ENCODE measurements at regions not wholly inside any gene's neighbourhood (a gene's known extent, or its start where the extent isn't known, plus 50 kb on each side); places are given as distances from the start of the nearest gene placed in this dataset.

GRCh38 chr16:66286527-66286926 is 80.0 kb upstream of the CDH5 start (continued):
- TF ChIP-seq, protein P1, sequence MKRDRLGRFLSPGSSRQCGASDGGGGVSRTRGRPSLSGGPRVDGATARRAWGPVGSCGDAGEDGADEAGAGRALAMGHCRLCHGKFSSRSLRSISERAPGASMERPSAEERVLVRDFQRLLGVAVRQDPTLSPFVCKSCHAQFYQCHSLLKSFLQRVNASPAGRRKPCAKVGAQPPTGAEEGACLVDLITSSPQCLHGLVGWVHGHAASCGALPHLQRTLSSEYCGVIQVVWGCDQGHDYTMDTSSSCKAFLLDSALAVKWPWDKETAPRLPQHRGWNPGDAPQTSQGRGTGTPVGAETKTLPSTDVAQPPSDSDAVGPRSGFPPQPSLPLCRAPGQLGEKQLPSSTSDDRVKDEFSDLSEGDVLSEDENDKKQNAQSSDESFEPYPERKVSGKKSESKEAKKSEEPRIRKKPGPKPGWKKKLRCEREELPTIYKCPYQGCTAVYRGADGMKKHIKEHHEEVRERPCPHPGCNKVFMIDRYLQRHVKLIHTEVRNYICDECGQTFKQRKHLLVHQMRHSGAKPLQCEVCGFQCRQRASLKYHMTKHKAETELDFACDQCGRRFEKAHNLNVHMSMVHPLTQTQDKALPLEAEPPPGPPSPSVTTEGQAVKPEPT (CRISPR knock-in tag; IDR thresholded peaks at IDR 0.05; ENCODE audit: low read depth) = no peak
- no peak for TF ChIP-seq MIER2 (CRISPR knock-in tag; IDR thresholded peaks at IDR 0.05)

GRCh38 chr16:66278604-66279262 is 87.8 kb upstream of the CDH5 start:
- Histone ChIP-seq H3K4me3 (replicated peaks in 1 of 3; ENCODE audit: insufficient read depth in 1 of 3, low read depth in 2 of 3, low read length in 3 of 3) (no peak overlapping the region), H3K27ac (ENCODE audit: extremely low read length, insufficient read depth, low read length) (no peak overlapping the region), H3K9me3 (ENCODE audit: low read length) (no peaks in the 10 kb centered on the region), H2AFZ (ENCODE audit: low read length) (no peak overlapping the region), H3K36me3 (replicated peaks in 1 of 2; ENCODE audit: control insufficient read depth in 1 of 2, insufficient read depth in 2 of 2, low read length in 2 of 2) (no peaks in the 10 kb centered on the region), H4K20me1 (ENCODE audit: insufficient read depth, low read length) (no peaks in the 10 kb centered on the region), H3K27me3 (ENCODE audit: control insufficient read depth in 1 of 2, insufficient read depth in 2 of 2, low read length in 2 of 2) (no peaks in the 10 kb centered on the region), H3K79me2 (ENCODE audit: insufficient read depth, low read length) (no peaks in the 10 kb centered on the region), H3K4me1 (ENCODE audit: insufficient read depth, low read length) (no peaks in the 10 kb centered on the region), H3K4me2 (ENCODE audit: low read depth, low read length) (no peak overlapping the region), H3K9ac (ENCODE audit: insufficient read depth, low read depth, low read length) (no peak overlapping the region)
- in situ Hi-C loops (cut with HindIII; ENCODE audit: extremely low pct_ligation_motif_present, low pct_unique_long_range_greater_than_20kb) = no loop called here
- ATAC-seq (peak; percentile 64), DNase-seq (ENCODE audit: low spot score) (no peak), FAIRE-seq (no peak)
- intact Hi-C loops (cut with micrococcal nuclease; ENCODE audit: unreplicated experiment) = no loop called here
- ChIA-PET CTCF (ENCODE audit: low intra/inter-chr PET ratio, low total read pairs) (no interaction called here), POLR2A (no interaction called here)
- WGBS (ENCODE audit: low lambda C conversion rate) = 0% methylated on average over 1 of the region's 1 CpG
- no TSS peak for BruUV-seq (replicated peaks)
- TF ChIP-seq SKI (IDR thresholded peaks at IDR 0.05; ENCODE audit: partially characterized antibody) (no peak), ZSCAN9 (CRISPR knock-in tag; IDR thresholded peaks at IDR 0.05; ENCODE audit: borderline replicate concordance) (no peak), ZNF292 (CRISPR knock-in tag; IDR thresholded peaks at IDR 0.05; ENCODE audit: borderline replicate concordance, low read depth) (no peak), ZFP82 (CRISPR knock-in tag; IDR thresholded peaks at IDR 0.05; ENCODE audit: borderline replicate concordance) (no peak), ZNF484 (CRISPR knock-in tag; IDR thresholded peaks at IDR 0.05; ENCODE audit: borderline replicate concordance, low read depth) (no peak), ZNF720 (CRISPR knock-in tag; IDR thresholded peaks at IDR 0.05) (no peak), ZNF747 (CRISPR knock-in tag; IDR thresholded peaks at IDR 0.05; ENCODE audit: borderline replicate concordance) (no peak), ZNF616 (CRISPR knock-in tag; IDR thresholded peaks at IDR 0.05; ENCODE audit: low read depth) (no peak), HNRNPUL1 (IDR thresholded peaks at IDR 0.05; ENCODE audit: low read depth, low read length) (no peak)
- TF ChIP-seq, protein P2, sequence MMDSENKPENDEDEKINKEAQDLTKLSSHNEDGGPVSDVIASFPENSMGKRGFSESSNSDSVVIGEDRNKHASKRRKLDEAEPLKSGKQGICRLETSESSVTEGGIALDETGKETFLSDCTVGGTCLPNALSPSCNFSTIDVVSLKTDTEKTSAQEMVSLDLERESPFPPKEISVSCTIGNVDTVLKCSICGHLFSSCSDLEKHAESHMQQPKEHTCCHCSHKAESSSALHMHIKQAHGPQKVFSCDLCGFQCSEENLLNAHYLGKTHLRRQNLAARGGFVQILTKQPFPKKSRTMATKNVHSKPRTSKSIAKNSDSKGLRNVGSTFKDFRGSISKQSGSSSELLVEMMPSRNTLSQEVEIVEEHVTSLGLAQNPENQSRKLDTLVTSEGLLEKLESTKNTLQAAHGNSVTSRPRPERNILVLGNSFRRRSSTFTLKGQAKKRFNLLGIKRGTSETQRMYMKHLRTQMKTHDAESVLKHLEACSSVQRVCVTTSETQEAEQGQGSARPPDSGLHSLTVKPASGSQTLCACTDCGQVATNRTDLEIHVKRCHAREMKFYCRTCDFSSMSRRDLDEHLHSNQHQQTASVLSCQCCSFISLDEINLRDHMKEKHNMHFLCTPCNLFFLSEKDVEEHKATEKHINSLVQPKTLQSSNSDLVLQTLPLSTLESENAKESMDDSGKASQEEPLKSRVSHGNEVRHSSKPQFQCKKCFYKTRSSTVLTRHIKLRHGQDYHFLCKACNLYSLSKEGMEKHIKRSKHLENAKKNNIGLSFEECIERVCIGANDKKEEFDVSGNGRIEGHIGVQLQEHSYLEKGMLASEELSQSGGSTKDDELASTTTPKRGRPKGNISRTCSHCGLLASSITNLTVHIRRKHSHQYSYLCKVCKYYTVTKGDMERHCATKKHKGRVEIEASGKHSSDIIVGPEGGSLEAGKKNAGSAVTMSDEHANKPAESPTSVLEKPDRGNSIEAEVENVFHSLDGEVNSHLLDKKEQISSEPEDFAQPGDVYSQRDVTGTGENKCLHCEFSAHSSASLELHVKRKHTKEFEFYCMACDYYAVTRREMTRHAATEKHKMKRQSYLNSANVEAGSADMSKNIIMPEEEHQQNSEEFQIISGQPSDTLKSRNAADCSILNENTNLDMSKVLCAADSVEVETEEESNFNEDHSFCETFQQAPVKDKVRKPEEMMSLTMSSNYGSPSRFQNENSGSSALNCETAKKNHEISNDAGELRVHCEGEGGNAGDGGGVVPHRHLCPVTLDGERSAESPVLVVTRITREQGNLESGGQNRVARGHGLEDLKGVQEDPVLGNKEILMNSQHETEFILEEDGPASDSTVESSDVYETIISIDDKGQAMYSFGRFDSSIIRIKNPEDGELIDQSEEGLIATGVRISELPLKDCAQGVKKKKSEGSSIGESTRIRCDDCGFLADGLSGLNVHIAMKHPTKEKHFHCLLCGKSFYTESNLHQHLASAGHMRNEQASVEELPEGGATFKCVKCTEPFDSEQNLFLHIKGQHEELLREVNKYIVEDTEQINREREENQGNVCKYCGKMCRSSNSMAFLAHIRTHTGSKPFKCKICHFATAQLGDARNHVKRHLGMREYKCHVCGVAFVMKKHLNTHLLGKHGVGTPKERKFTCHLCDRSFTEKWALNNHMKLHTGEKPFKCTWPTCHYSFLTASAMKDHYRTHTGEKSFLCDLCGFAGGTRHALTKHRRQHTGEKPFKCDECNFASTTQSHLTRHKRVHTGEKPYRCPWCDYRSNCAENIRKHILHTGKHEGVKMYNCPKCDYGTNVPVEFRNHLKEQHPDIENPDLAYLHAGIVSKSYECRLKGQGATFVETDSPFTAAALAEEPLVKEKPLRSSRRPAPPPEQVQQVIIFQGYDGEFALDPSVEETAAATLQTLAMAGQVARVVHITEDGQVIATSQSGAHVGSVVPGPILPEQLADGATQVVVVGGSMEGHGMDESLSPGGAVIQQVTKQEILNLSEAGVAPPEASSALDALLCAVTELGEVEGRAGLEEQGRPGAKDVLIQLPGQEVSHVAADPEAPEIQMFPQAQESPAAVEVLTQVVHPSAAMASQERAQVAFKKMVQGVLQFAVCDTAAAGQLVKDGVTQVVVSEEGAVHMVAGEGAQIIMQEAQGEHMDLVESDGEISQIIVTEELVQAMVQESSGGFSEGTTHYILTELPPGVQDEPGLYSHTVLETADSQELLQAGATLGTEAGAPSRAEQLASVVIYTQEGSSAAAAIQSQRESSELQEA (CRISPR knock-in tag; IDR thresholded peaks at IDR 0.05; ENCODE audit: not compliant biosample characterization) = no peak
